ENCODE measurements at regions not wholly inside any gene's neighbourhood (a gene's known extent, or its start where the extent isn't known, plus 50 kb on each side); places are given as distances from the start of the nearest gene placed in this dataset.

GRCh38 chr3:8369638-8370037, 132.0 kb upstream of the LMCD1 start:
- DNase-seq (ENCODE audit: low spot score) = no peak
- no peak overlapping the region for H3K27ac ChIP-seq (ENCODE audit: low read depth in 1 of 2, low read length in 2 of 2)
- H3K27me3 ChIP-seq (ENCODE audit: control insufficient read depth in 4 of 4, insufficient read depth in 4 of 4, low read length in 3 of 4) = no peaks in the 10 kb centered on the region
- H3K4me1 ChIP-seq (ENCODE audit: control insufficient read depth in 4 of 4, insufficient read depth in 4 of 4, low read length in 3 of 4) = no peaks in the 10 kb centered on the region
- H3K9ac ChIP-seq (ENCODE audit: low read depth in 1 of 2, low read length in 2 of 2) = no peak overlapping the region
- H3K9me3 ChIP-seq (ENCODE audit: control insufficient read depth in 4 of 4, low read length in 3 of 4) = no peaks in the 10 kb centered on the region
- WGBS = 93% methylated on average over 1 of the region's 1 CpG
- TF ChIP-seq TAF1 (conservative IDR thresholded peaks at IDR 0.05) (no peak), NR2F2 (IDR thresholded peaks at IDR 0.05) (no peak), MAX (IDR thresholded peaks at IDR 0.05) (no peak), HNF4A (conservative IDR thresholded peaks at IDR 0.05) (no peak), HNF4G (IDR thresholded peaks at IDR 0.05) (no peak), EGR1 (IDR thresholded peaks at IDR 0.05; ENCODE audit: low read depth in 2 of 2) (no peak), ATF3 (IDR thresholded peaks at IDR 0.05) (no peak), YY1 (IDR thresholded peaks at IDR 0.05) (no peak), FOXA2 (IDR thresholded peaks at IDR 0.05) (no peak), ZBTB33 (IDR thresholded peaks at IDR 0.05) (no peak), RXRA (IDR thresholded peaks at IDR 0.05) (no peak), REST (IDR thresholded peaks at IDR 0.05) (no peak), GABPA (IDR thresholded peaks at IDR 0.05 in 1 of 2, conservative IDR thresholded peaks at IDR 0.05 in 1 of 2) (no peak)
- H3K4me3 ChIP-seq (ENCODE audit: low read depth in 1 of 3, low read length in 3 of 3) = no peak overlapping the region
- H3K36me3 ChIP-seq (ENCODE audit: control insufficient read depth in 4 of 4, insufficient read depth in 3 of 4, low read depth in 1 of 4, low read length in 3 of 4) = no peaks in the 10 kb centered on the region

GRCh38 chr3:8371085-8371551, 130.5 kb upstream of the LMCD1 start:
- no peak overlapping the region for H3K27ac ChIP-seq (ENCODE audit: low read depth in 1 of 2, low read length in 2 of 2)
- H3K4me3 ChIP-seq (ENCODE audit: low read depth in 1 of 3, low read length in 3 of 3) = no peak overlapping the region
- no peaks in the 10 kb centered on the region for H3K27me3 ChIP-seq (ENCODE audit: control insufficient read depth in 4 of 4, insufficient read depth in 4 of 4, low read length in 3 of 4)
- H3K9me3 ChIP-seq (ENCODE audit: control insufficient read depth in 4 of 4, low read length in 3 of 4) = no peaks in the 10 kb centered on the region
- TF ChIP-seq ATF3 (IDR thresholded peaks at IDR 0.05) = no peak
- TF ChIP-seq HNF4A (conservative IDR thresholded peaks at IDR 0.05) = no peak
- no peak for TF ChIP-seq RAD21 (IDR thresholded peaks at IDR 0.05)
- no peak overlapping the region for H3K9ac ChIP-seq (ENCODE audit: low read depth in 1 of 2, low read length in 2 of 2)
- no peak for DNase-seq (ENCODE audit: low spot score)
- 96% methylated on average over 2 of the region's 2 CpGs for WGBS
- H3K4me1 ChIP-seq (ENCODE audit: control insufficient read depth in 4 of 4, insufficient read depth in 4 of 4, low read length in 3 of 4) = no peaks in the 10 kb centered on the region
- no peaks in the 10 kb centered on the region for H3K36me3 ChIP-seq (ENCODE audit: control insufficient read depth in 4 of 4, insufficient read depth in 3 of 4, low read depth in 1 of 4, low read length in 3 of 4)
